ENCODE measurements at regions not wholly inside any gene's neighbourhood (a gene's known extent, or its start where the extent isn't known, plus 50 kb on each side); places are given as distances from the start of the nearest gene placed in this dataset.

DNA sequence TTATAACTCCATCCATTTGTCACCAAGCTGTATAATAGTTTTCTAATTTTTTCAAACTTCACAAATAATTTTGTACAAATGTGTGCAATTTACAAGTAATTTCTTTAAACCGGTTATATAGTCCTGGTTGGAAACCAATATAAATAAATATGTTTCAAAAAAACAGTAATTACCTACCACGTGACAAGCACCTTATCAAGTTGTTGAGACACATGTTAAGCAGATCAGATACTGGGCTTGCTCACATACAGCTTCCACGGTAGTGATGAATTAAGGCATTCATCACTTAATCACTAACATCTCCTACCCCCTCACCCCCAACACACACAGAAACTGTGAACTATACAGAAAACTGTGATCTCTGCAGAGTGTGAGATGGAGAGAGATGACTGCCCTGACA, 630.0 kb upstream of the MBL2 start:
- H3K36me3 ChIP-seq (ENCODE audit: insufficient read depth, low read length): no peaks in the 10 kb centered on the region
- no peaks in the 10 kb centered on the region for H3K4me1 ChIP-seq (ENCODE audit: insufficient read depth, low read length, severe bottlenecking)
- H3K27ac ChIP-seq (ENCODE audit: low read depth, low read length, poor library complexity, severe bottlenecking): no peak overlapping the region
- H3K4me2 ChIP-seq (ENCODE audit: low read length): no peak overlapping the region
- TF ChIP-seq CTCF (IDR thresholded peaks at IDR 0.05; ENCODE audit: low read length) (no peak), EZH2 (IDR thresholded peaks at IDR 0.05; ENCODE audit: borderline replicate concordance, low read length) (no peak)
- H3K9me2 ChIP-seq (ENCODE audit: low read depth, low read length): no peaks in the 10 kb centered on the region
- no peak overlapping the region for H3K9ac ChIP-seq (ENCODE audit: low read length)
- H3K27me3 ChIP-seq (ENCODE audit: insufficient read depth, low read length): no peaks in the 10 kb centered on the region
- H3K4me3 ChIP-seq (ENCODE audit: low read depth, low read length, poor library complexity, severe bottlenecking): no peak overlapping the region
- H3K79me2 ChIP-seq (ENCODE audit: insufficient read depth, low read length): no peaks in the 10 kb centered on the region
- no peaks in the 10 kb centered on the region for H3K9me3 ChIP-seq (ENCODE audit: low read length)
- no peaks in the 10 kb centered on the region for H4K20me1 ChIP-seq (ENCODE audit: insufficient read depth, low read length)
- no peak overlapping the region for H2AFZ ChIP-seq (ENCODE audit: low read length)
- H3F3A ChIP-seq (ENCODE audit: insufficient read depth, low read length): no peaks in the 10 kb centered on the region

- Histone ChIP-seq H2AFZ (ENCODE audit: low read length) (no peak overlapping the region), H3K36me3 (ENCODE audit: insufficient read depth, low read length) (no peaks in the 10 kb centered on the region), H3K27ac (ENCODE audit: low read depth, low read length, poor library complexity, severe bottlenecking) (no peak overlapping the region), H3K9me2 (ENCODE audit: low read depth, low read length) (no peaks in the 10 kb centered on the region), H3K79me2 (ENCODE audit: insufficient read depth, low read length) (no peaks in the 10 kb centered on the region), H4K20me1 (ENCODE audit: insufficient read depth, low read length) (no peaks in the 10 kb centered on the region), H3K9ac (ENCODE audit: low read length) (no peak overlapping the region), H3K9me3 (ENCODE audit: low read length) (no peaks in the 10 kb centered on the region), H3K4me2 (ENCODE audit: low read length) (no peak overlapping the region), H3F3A (ENCODE audit: insufficient read depth, low read length) (no peaks in the 10 kb centered on the region), H3K4me1 (ENCODE audit: insufficient read depth, low read length, severe bottlenecking) (no peaks in the 10 kb centered on the region), H3K4me3 (ENCODE audit: low read depth, low read length, poor library complexity, severe bottlenecking) (no peak overlapping the region), H3K27me3 (ENCODE audit: insufficient read depth, low read length) (no peaks in the 10 kb centered on the region)
- TF ChIP-seq CTCF (IDR thresholded peaks at IDR 0.05; ENCODE audit: low read length): no peak
Observed at GRCh38 chr10:53401536-53401935, 629.0 kb upstream of the MBL2 start.

DNA sequence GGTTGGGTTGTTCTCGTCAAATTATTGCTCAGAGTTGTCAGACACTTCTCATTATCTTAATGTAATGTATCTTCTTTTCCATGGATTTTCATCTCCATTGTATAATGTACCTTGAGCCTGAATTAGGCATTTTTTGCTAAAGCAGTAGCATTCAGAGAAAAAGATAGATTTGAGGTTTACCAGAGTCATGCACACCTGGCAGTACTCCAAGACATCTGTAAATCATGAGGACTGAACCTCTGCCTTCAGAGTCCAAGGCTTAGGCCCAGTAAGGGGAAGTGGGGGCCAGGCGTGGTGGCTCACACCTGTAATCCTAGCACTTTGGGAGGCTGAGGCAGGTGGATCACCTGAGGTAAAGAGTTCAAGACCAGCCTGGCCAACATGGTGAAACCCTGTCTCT, 624.3 kb upstream of the MBL2 start:
- TF ChIP-seq EZH2 (IDR thresholded peaks at IDR 0.05; ENCODE audit: borderline replicate concordance, low read length) (no peak), CTCF (IDR thresholded peaks at IDR 0.05; ENCODE audit: low read length) (no peak)
- Histone ChIP-seq H3K9me2 (ENCODE audit: low read depth, low read length) (no peaks in the 10 kb centered on the region), H2AFZ (ENCODE audit: low read length) (no peak overlapping the region), H3K9me3 (ENCODE audit: low read length) (no peaks in the 10 kb centered on the region), H3K4me3 (ENCODE audit: low read depth, low read length, poor library complexity, severe bottlenecking) (no peak overlapping the region), H3K27ac (ENCODE audit: low read depth, low read length, poor library complexity, severe bottlenecking) (no peak overlapping the region), H4K20me1 (ENCODE audit: insufficient read depth, low read length) (no peaks in the 10 kb centered on the region), H3K9ac (ENCODE audit: low read length) (no peak overlapping the region), H3K36me3 (ENCODE audit: insufficient read depth, low read length) (no peaks in the 10 kb centered on the region), H3K79me2 (ENCODE audit: insufficient read depth, low read length) (no peaks in the 10 kb centered on the region), H3K27me3 (ENCODE audit: insufficient read depth, low read length) (no peaks in the 10 kb centered on the region), H3K4me2 (ENCODE audit: low read length) (no peak overlapping the region), H3K4me1 (ENCODE audit: insufficient read depth, low read length, severe bottlenecking) (no peaks in the 10 kb centered on the region), H3F3A (ENCODE audit: insufficient read depth, low read length) (no peaks in the 10 kb centered on the region)

Data from OCI-LY1 (cell line).